ENCODE measurements at regions not wholly inside any gene's neighbourhood (a gene's known extent, or its start where the extent isn't known, plus 50 kb on each side); places are given as distances from the start of the nearest gene placed in this dataset.

DNA sequence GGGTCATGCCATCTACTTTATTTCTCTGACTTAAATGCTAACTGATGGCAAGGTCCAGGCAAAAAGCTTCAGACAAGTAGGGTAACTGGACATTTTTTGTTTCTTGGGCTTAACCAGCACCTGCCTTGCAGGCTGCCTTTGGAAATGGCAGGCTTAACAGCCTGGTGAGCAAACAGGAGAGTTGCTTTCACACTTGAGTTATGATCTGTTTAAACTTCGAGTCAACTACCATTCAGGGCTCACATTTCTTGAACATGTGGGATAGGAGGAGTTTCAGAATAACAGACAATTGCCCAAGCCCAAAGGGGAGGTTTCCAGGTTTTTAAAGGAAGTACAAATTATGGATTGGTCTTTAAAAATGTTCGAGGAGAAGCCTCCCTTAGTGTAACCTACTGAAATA is 724.6 kb upstream of the SORCS1 start:
- no peak for DNase-seq (ENCODE audit: extremely low read depth in 1 of 11, low read depth in 9 of 11, low spot score in 4 of 11)

DNA sequence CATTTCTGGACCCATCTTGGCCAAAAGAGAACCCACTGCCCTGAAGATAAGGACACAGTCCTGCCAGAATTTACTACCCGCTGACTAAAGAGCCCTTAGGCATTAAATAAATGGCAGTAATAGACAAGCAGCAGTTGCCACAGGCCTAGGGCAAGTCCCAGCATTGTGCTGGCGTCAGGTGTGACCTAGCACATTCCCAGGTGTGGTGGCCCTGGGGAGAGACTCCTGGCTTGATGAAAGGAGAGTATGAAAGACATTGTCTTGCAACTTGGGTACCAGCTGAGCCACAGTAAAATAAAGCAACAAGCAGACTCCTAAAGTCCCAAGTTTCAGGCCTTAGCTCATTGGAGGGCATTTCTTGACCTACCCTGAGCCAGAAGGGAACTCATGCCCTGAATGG is 715.7 kb upstream of the SORCS1 start:
- no peak for DNase-seq (ENCODE audit: extremely low read depth in 1 of 11, low read depth in 9 of 11, low spot score in 4 of 11)

DNA sequence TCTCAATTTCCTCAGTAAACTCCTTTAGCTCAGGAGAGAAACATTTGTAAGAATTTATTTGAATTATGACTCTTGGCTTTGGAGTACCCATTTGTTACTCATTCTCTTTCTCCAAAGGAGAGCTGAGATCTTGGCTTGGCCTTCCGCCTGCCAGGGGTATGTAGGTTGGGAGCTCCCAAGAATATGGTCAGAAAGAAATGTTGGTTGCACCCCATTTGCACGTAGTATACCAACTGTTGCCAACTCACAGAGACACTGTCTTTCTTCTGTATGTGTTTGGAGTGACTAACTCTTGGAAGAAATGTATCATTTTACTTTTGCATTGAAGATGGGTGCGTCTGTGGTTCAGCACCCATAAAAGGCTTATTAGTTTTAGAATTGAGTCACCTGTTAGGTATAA is 708.5 kb upstream of the SORCS1 start:
- no peak for DNase-seq (ENCODE audit: extremely low read depth in 1 of 11, low read depth in 9 of 11, low spot score in 4 of 11)

DNA sequence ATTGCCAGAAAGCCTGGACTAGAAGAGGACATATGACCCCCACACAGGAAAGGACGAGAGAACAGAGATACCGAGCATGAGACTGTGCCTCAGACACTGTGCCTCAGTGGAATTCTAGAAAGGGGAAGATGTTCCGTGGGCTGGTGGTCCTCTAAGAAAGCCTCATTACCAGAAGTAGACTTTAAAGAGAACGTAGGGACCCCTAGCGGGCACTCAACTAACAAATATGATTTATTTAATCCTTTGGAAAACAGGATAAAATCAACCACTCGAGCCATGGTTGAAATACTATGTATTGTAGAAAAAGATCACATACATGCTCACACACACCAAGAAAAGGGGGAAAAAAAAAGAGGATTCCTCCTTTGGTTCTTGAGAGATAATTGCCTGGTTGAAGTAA is 701.2 kb upstream of the SORCS1 start:
- no peak for DNase-seq (ENCODE audit: extremely low read depth in 1 of 11, low read depth in 9 of 11, low spot score in 4 of 11)

DNA sequence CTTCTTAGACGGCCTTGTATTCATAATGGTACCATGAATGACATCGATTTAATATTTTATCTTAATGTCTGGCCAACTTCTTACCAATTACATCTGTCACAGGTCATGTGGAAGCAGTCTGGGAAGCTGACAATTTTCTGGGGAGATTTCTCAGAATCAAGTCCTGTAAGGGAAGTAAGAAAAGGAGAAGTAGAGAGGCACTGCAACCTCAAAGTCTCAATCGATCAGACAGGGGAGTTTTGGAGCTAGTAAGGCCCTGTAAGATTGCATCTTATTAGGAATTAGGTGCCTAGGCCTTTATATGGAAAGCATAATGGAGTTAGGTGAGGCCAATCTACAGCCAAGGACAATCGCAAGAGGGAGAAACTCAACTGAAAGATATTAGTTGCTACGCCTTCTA is 694.6 kb upstream of the SORCS1 start:
- DNase-seq (ENCODE audit: extremely low read depth in 1 of 11, low read depth in 9 of 11, low spot score in 4 of 11), result no peak

DNA sequence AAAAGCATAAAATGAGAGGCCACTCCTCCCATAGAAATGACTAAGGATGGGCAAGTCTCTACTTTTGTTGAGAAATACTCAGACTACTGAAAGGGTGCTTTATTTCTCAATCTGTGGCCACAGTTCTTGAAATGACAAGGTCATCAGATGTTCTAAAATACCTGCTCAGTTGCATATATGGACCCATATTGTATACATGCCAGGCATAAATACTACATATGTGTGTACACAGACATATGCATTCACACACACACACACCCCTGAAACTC is 691.5 kb upstream of the SORCS1 start:
- no peak for DNase-seq (ENCODE audit: extremely low read depth in 1 of 11, low read depth in 9 of 11, low spot score in 4 of 11)

DNA sequence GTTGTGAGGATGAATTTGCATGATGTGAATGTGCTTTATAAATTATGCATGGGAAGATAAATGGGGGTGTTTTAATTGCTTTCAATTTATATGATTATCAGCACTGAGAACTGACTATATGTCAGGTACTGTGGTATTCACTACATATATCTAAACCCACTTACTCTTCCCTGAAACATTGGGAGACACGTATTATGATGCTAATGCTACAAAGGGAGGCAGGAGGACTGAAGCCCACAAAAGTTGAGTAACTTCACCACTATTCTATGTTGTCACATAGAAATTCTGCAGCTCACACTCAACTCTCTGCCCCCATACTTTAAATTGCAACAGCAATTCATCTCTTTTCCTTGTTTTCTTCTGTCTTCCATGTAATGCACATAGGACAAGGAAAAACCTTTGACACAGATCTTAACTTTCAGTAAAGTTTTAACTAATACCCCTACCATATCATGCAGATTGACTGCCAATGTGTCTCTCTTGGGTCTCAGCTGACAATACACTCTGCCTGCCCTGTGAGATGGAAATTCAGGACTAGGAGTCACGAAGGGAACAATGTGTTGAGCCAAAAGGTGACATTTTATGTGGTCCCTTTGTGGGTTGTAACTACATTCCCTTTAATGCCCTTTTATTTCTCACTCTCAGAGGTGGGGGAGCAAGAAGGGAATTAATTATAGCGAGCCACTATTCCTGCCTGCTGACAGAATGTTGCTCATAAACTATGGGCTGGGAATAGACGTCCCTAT is 691.0 kb upstream of the SORCS1 start:
- no peak for DNase-seq (ENCODE audit: extremely low read depth in 1 of 11, low read depth in 9 of 11, low spot score in 4 of 11)

DNA sequence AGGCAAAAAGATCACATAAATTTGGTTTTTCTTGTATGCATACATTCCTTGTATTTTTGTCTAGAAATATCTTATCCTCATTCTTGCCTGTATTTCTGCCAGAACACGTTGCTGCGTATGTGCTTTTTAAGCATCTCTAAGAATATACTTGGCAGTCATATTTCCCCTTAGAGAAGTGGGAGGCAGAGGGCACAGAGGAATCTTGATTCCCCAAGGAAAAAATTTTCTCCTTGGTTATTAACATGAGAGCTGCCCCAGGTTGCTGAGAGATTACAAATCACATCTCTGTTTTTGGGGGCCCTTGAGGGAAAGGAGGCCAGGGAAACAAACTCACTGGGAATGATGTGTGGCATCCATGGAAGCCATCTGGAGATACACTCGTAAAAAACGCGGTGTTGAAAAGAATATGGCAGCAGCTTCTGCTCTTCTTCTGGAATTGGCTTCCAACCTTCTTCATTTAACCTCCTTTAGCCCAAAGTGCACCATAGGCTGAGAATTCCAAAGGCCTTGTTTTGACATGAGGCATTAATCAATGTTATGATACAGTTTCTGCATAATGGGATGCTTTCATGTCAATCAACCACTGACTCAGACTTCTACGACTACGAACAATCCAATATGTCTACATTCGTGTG is 684.3 kb upstream of the SORCS1 start:
- DNase-seq (ENCODE audit: extremely low read depth in 1 of 11, low read depth in 9 of 11, low spot score in 4 of 11), result no peak

DNA sequence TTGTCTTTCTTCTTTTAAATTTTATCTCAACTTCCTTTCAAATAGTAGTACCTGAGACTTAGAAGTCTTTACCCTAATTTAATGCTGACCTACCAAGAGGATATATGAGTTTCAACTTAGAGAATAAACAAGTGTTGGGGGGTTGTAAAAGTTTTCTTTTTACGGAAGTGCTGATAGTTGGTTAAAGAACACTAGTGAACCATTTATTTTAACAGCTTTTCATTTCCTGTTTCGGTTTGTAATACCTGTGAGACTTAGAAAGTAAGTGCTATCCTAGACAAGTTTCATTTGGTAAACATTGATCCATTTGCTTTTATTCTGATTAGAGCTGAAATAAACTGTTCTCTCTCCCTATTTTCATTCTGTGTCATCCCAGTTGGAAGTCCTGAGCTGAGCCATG is 683.1 kb upstream of the SORCS1 start:
- DNase-seq (ENCODE audit: extremely low read depth in 1 of 11, low read depth in 9 of 11, low spot score in 4 of 11), result no peak

DNA sequence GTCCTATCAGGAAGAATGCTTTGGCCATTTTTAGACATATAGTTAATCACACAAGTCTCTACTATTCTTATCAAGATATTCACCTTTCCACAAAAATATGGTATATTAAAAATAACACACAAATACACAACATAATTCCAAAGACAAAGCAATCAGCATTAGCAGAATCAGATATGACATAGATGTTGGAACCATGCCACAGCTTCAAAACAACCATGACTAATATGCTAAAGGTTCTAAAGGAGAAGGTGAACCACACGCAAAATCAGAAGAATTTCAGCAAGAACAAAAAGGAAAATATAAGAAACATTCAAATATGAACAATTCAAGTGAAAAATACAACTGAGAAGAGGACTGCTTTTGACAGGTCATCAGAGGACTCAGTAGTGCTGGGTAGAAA is 670.2 kb upstream of the SORCS1 start:
- DNase-seq (ENCODE audit: extremely low read depth in 1 of 11, low read depth in 9 of 11, low spot score in 4 of 11), result no peak

DNA sequence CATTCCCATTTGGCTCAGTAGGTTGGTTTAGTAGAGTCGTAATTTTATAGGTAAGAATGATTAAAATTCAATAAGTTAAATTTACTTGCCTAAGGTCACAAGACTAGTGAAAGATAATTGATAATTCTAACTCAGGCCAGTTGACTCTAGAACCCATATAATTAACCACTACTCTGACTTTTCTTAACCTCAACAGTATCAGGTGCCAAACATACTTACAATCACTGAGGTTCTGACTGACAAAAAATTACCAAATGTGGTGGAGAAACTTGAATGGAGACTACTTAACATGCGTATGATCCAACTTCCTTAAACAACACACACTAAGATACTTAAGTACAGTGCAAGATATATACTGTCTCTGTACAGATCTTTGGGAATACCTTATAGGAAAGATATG is 667.3 kb upstream of the SORCS1 start:
- DNase-seq (ENCODE audit: extremely low read depth in 1 of 11, low read depth in 9 of 11, low spot score in 4 of 11), result no peak

DNA sequence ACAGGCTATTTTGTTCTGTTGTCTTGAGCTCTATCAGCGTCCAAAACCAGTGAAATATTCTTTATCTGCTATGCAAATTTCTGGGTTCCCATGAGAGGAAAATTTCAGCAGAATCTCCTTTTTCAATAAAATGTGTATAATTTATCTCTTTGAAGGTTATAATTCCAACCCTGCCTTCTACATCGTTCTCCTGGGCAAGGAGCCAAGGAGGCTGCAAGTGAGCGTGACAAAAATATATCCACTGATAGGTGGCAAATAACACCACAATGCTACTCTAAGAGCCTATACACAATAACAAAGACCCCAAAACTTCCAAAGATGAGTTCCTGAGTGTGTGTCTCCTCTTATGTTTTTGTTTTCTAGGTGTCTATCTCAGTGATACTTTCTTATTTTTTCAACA is 664.7 kb upstream of the SORCS1 start:
- no peak for DNase-seq (ENCODE audit: extremely low read depth in 1 of 11, low read depth in 9 of 11, low spot score in 4 of 11)

DNA sequence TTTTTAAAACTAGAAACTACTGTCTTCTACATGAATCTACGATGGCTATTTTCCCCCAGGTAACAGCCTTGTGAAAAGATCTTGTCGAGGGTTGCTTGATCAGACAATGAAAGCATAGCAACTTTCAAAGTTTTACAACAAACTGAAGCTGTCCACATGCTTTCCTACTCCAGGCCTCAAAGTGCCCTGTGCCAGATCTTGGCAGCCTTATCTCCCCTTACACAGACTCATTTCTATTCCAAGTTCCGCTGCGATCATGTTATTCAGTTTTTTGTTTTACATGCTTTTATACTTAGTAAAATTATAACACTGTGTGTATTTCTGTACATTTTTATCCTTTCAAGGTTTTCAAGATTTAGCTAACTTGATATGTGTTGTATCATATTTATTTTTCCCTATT is 661.7 kb upstream of the SORCS1 start:
- no peak for DNase-seq (ENCODE audit: extremely low read depth in 1 of 11, low read depth in 9 of 11, low spot score in 4 of 11)

DNA sequence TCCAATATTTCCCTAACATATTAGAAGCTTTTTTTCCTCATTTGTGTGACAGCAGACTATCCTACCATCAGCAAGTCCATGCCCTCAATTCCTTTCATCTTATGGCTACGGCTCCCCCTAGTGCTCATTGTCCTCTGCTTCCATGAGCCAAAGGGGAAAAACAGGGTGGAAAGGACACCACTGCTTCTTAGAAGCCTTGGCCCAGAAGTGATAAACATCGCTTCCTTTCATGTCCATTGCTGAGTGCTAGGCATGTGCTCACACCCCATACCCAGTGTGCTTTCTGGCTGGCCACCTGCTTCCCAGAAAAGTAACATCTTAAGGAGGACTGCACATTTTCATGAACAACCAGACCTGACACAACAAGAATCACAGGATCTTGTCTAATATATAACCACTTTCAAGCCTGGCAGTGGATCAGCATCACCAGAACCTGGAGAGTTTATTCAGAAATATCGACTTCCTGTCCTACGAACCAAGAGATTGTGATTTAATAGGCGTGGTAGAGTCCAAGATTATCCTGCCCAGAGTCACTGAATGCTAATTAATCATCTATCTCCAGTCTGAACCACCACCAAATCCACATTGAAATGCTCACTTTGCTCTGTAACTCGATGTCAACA is 650.5 kb upstream of the SORCS1 start:
- peak in 3 of 11 donors; percentile 28 to 74 (median 44) for DNase-seq (ENCODE audit: extremely low read depth in 1 of 11, low read depth in 9 of 11, low spot score in 4 of 11)

DNA sequence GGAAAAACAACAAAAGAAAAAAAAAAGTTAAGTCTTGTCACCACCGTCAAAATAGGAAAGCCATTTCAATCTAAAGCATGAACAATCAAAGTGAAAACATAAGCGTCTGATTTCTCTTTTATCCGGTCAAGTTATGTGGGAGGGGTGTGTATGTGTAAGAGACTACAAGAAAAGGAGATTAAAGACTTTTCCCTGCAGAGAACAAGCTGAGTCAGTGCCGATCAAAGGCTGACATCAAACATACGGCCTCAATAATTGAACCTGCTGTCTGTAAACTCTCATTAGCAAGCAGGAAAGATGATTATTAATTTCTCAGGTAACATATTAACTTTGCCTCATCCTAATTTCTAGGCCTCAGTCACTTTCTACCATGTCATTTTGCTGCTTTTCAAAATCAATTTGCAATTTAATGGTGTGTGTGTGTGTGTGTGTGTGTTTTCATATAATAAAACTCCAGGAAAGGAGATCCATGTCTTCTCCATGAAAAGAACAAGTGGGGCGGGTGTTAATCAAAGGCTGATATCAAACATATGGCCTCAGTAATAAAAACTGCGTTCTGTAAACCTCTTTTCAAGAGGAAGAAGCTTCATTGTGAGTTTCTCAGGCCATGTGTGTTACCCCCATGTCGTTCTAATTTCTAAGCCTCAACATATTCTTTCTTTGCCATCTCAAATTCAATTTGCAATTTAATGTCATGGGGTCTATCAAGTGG is 649.1 kb upstream of the SORCS1 start:
- no peak for DNase-seq (ENCODE audit: extremely low read depth in 1 of 11, low read depth in 9 of 11, low spot score in 4 of 11)

DNA sequence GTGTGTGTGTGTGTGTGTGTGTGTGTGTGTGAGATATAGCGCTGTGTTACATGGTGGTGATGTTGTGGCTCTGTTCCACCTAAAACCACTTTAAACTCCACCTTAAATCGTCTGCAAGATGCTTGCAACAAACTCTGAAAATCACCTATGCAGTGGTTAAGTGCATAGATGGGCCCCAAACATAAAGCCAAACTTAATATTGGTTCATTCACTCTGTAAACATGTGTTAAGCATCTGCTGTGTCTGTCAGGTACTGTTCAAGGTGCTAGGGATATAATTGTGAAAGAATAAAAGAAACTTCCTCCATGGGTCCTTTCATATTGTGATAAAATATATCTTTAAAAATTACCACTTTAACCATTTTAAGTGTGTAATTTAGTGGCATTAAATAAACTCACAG is 645.4 kb upstream of the SORCS1 start:
- DNase-seq (ENCODE audit: extremely low read depth in 1 of 11, low read depth in 9 of 11, low spot score in 4 of 11), result no peak

DNA sequence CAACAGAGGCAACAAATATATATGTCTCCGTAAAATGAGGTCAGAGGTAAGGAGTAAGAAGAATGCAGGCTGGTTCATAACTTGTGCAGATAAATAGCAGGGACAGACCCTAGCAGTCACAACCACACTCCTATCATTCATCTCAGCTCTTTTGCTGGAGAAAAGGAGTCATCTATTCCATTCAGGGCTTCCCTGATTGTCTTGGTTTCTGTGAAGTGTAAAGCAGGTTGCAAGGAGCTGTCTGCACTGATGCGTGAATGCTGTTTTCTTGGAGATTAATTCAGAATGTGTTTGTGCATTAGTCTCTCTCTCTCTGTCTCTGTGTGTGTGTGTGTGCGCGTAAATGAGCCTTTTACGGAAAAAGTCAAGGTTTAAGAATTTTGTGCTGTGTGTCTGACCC is 643.3 kb upstream of the SORCS1 start:
- no peak for DNase-seq (ENCODE audit: extremely low read depth in 1 of 11, low read depth in 9 of 11, low spot score in 4 of 11)

DNA sequence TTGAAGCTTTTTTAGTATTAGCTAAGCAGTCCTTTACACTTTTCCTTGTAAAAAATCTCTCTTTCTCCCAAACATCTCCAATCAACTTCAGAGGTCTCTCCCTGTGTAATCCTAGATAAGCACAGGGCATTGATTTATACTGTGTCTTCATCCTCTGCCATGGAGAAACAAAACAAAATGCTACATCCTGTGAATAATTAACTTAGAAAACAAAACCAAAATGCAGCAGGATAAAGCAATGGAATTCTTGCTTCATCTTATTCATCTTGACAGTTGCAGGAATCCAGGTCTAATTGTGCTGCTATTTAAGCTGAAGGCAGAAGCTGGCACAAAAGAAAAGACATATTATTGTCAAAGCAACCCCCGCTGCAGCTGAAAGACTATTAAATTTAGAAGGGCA is 641.5 kb upstream of the SORCS1 start:
- DNase-seq (ENCODE audit: extremely low read depth in 1 of 11, low read depth in 9 of 11, low spot score in 4 of 11), result no peak

DNA sequence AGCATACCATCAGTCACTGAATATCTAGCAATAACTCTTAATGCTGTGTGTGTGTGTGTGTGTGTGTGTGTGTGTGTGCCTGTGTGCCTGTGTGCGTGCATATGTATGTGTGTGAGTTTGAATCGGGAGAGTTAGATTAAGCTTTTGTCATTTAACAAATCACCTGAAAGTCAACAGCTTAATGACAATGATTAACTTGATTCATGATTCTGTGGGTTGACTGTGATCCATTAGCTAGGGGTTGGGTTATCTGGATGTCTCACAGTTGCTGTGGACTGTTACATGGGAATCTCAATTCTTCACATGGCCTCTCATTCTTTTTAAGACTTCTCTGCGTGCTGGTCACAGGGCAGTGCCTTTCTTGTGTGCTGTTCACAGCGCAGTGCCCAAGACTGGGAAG is 639.0 kb upstream of the SORCS1 start:
- peak in 2 of 11 donors; percentile 29 to 34 for DNase-seq (ENCODE audit: extremely low read depth in 1 of 11, low read depth in 9 of 11, low spot score in 4 of 11)

DNA sequence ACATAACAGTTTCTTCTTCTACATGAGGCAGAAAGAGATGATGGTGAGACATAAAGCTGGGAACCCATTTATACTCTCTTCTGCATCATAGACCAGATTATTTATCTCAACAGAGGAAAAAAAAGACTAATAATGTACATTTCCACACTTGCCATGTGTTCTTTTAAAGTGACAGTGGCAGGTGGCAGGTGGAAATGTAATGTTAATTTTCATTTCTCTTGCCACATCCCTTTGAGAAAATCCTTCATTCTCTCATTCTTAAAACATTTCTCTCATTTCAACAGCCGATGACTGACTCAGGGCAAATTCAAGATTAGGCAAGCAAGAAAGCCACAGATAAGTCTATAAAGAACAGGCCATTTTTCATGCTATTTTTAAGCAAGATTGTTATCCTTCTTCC is 635.6 kb upstream of the SORCS1 start:
- DNase-seq (ENCODE audit: extremely low read depth in 1 of 11, low read depth in 9 of 11, low spot score in 4 of 11), result no peak
